Left colon (tissue), 2 donors: ENCODE measurements at regions not wholly inside any gene's neighbourhood (a gene's known extent, or its start where the extent isn't known, plus 50 kb on each side); places are given as distances from the start of the nearest gene placed in this dataset.

Experiments
- ATAC-seq: fragments of 200-7000 bp; cut with Tn5 transposase; one replicate; pipeline ENCODE4 v1.9.1; 2020; ENCODE audit warnings: mild to moderate bottlenecking, moderate library complexity
- DNase-seq, 2 donors: peaks; one replicate each; pipeline ENCODE4 v3.0.0-alpha.2; 2020
- intact Hi-C, 2 donors: fragments of 100-400 bp; cut with DNase I in 1 of 2; cut with micrococcal nuclease in 1 of 2; formaldehyde crosslinking; loops; one replicate each; pipeline versions ENCODE4 v1.11.2 to v1.14.0; 2022; cut with DNase I, micrococcal nuclease
- donor health status: DM: no; HTN: no; CAD: no.
- donor health status: DM: yes; HTN: yes; CAD: no.

GRCh38 chr6:159118924-159119323, 50.3 kb upstream of the FNDC1 start:
- ATAC-seq: no peak
- intact Hi-C loops: no loop called here
- DNase-seq: no peak

GRCh38 chr6:159117563-159117962, 51.6 kb upstream of the FNDC1 start:
- intact Hi-C loops: no loop called here
- ATAC-seq (no peak), DNase-seq (no peak)

- ATAC-seq (no peak), DNase-seq (no peak)
- intact Hi-C loops: no loop called here
Observed at GRCh38 chr6:159117046-159117445, 52.2 kb upstream of the FNDC1 start.

GRCh38 chr6:159116343-159116742, 52.9 kb upstream of the FNDC1 start:
- DNase-seq: no peak
- intact Hi-C loops: no loop called here
- no peak for ATAC-seq

GRCh38 chr6:159114569-159114968, 54.6 kb upstream of the FNDC1 start:
- intact Hi-C loops: no loop called here
- no peak for DNase-seq

GRCh38 chr6:159113223-159113622, 56.0 kb upstream of the FNDC1 start:
- DNase-seq: no peak
- intact Hi-C loops: no loop called here
- no peak for ATAC-seq

More at GRCh38 chr6:159114569-159114968, 54.6 kb upstream of the FNDC1 start:
- ATAC-seq: no peak

- DNase-seq: no peak
- ATAC-seq: no peak
- intact Hi-C loops: no loop called here
Observed at GRCh38 chr6:159112714-159113113, 56.5 kb upstream of the FNDC1 start.

GRCh38 chr6:159110748-159111147, 58.5 kb upstream of the FNDC1 start:
- ATAC-seq (peak; percentile 67), DNase-seq (no peak)
- intact Hi-C loops: no loop called here

- ATAC-seq (no peak), DNase-seq (no peak)
- intact Hi-C loops: no loop called here
Observed at GRCh38 chr6:159110013-159110412, 59.2 kb upstream of the FNDC1 start.

- DNase-seq: no peak
- peak; percentile 51 for ATAC-seq
- intact Hi-C loops: loop anchor here (10.0 kb wide), 1 partner anchor 65 kb away; the partner anchor contains the start of gene TAGAP (in 2 of the 2)
Observed at GRCh38 chr6:159109391-159109790, 59.8 kb upstream of the FNDC1 start.

GRCh38 chr6:159108426-159108985, 60.7 kb upstream of the FNDC1 start:
- ATAC-seq (no peak), DNase-seq (no peak)
- intact Hi-C loops: loop anchor here (10.0 kb wide), 1 partner anchor 64 kb away; the partner anchor contains the start of gene TAGAP (in 2 of the 2)

- DNase-seq: peak in 1 of 2 donors; percentile 41
- peak; percentile 9 for ATAC-seq
- intact Hi-C loops: loop anchor here (10.0 kb wide), 1 partner anchor 63 kb away; the partner anchor contains the start of gene TAGAP (in 2 of the 2)
Observed at GRCh38 chr6:159107451-159108260, 61.5 kb upstream of the FNDC1 start.

- ATAC-seq (peak; percentile 71), DNase-seq (peak; percentile 61 to 69)
- intact Hi-C loops: loop anchor here (10.0 kb wide), 1 partner anchor 62 kb away; the partner anchor contains the start of gene TAGAP (in 2 of the 2)
Observed at GRCh38 chr6:159106627-159107241, 61.9 kb upstream of the TAGAP start.

GRCh38 chr6:159105716-159106115, 60.9 kb upstream of the TAGAP start:
- DNase-seq: no peak
- no peak for ATAC-seq
- intact Hi-C loops: loop anchor here (10.0 kb wide), 1 partner anchor 61 kb away; the partner anchor contains the start of gene TAGAP (in 2 of the 2)

- intact Hi-C loops: loop anchor here (10.0 kb wide), 1 partner anchor 60 kb away; the partner anchor contains the start of gene TAGAP (in 2 of the 2)
- ATAC-seq (no peak), DNase-seq (no peak)
Observed at GRCh38 chr6:159104931-159105330, 60.1 kb upstream of the TAGAP start.

GRCh38 chr6:159104163-159104925, 59.6 kb upstream of the TAGAP start:
- DNase-seq (peak; percentile 45 to 70), ATAC-seq (peak; percentile 91)
- intact Hi-C loops: loop anchor here (10.0 kb wide), 1 partner anchor 60 kb away; the partner anchor contains the start of gene TAGAP (in 2 of the 2)

- no peak for DNase-seq
Observed at GRCh38 chr6:159103396-159104162, 58.8 kb upstream of the TAGAP start.

More at GRCh38 chr6:159103396-159104162, 58.8 kb upstream of the TAGAP start:
- ATAC-seq: no peak
- intact Hi-C loops: loop anchor here (10.0 kb wide), 1 partner anchor 59 kb away; the partner anchor contains the start of gene TAGAP (in 2 of the 2)
